ENCODE measurements at regions not wholly inside any gene's neighbourhood (a gene's known extent, or its start where the extent isn't known, plus 50 kb on each side); places are given as distances from the start of the nearest gene placed in this dataset.

GRCh38 chr12:109648521-109648920 lies 65.1 kb upstream of the FAM222A start:
- CTCF ChIA-PET, result no interaction called here
- DNase-seq (ENCODE audit: extremely low spot score), result no peak
- TF ChIP-seq CTCF (IDR thresholded peaks at IDR 0.05; ENCODE audit: control extremely low read depth, extremely low read depth, low read depth, missing control alignments), result no peak
- POLR2A ChIA-PET, result no interaction called here

DNA sequence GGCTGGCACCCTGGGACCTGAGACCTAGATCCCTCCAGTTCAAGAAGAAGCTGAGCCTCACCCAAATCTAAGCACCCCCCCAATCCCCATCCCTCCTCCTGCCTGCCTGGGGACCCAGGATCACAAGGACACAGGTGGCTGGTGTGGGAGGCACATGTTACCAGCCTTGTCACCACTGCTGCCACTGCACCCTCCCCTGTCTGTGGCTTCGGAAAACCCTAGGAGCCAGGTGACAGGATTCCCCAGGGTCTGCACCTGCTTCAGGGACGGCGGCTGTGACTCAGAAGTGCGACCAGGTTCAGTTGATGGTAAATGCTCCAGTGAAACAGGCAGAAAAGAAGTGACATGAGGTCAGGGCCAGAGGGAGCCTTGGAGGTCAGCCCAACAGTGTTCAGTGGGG lies 62.8 kb upstream of the FAM222A start:
- POLR2A ChIA-PET, result no interaction called here
- CTCF ChIA-PET, result no interaction called here
- DNase-seq (ENCODE audit: extremely low spot score), result no peak
- no peak for TF ChIP-seq CTCF (IDR thresholded peaks at IDR 0.05; ENCODE audit: control extremely low read depth, extremely low read depth, low read depth, missing control alignments)

GRCh38 chr12:109651596-109651995 lies 62.0 kb upstream of the FAM222A start:
- ChIA-PET CTCF (no interaction called here), POLR2A (no interaction called here)
- TF ChIP-seq CTCF (IDR thresholded peaks at IDR 0.05; ENCODE audit: control extremely low read depth, extremely low read depth, low read depth, missing control alignments), result no peak

DNA sequence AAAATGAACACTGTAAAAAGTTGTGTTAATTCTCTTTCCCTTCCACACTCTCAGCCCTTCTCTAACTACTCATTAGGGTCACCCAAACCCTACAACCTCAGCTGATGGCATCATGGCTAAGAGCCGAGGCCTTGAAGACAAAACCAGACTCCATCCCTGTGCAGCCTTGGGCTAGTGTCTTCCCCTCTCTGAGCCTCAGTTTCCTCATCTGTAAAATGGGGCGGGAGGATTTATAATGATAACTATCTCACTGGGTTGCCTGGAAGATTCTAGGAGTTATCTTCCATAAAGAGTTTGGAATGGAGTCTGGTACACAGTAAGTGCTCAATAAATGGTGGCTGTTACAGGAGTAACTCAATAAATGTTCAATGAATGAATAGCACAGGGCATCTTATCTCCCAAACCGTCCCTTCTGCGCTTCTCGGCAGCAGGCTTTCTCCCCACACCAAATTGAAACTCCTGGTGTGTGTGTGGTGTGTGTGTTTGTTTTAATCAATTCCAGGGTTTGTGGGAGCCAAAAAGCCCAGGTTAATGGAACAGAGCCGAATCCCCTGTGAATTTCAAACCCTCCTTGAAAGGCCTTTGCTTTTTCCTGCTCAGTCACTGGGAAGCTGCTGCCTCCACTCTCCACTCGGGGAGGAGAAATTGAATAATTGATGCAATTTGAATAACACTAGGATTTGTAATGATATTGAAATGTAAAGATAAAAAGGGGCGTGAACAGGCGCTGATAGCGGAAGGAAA lies 61.2 kb upstream of the FAM222A start:
- POLR2A ChIA-PET, result no interaction called here
- DNase-seq (ENCODE audit: extremely low spot score), result no peak
- TF ChIP-seq CTCF (IDR thresholded peaks at IDR 0.05; ENCODE audit: control extremely low read depth, extremely low read depth, low read depth, missing control alignments), result no peak
- CTCF ChIA-PET, result no interaction called here

More at GRCh38 chr12:109651596-109651995, 62.0 kb upstream of the FAM222A start:
- no peak for DNase-seq (ENCODE audit: extremely low spot score)

GRCh38 chr12:109652977-109653264 lies 60.7 kb upstream of the FAM222A start:
- ChIA-PET CTCF (no interaction called here), POLR2A (no interaction called here)
- DNase-seq (ENCODE audit: extremely low spot score), result no peak
- TF ChIP-seq CTCF (IDR thresholded peaks at IDR 0.05; ENCODE audit: control extremely low read depth, extremely low read depth, low read depth, missing control alignments), result no peak

- POLR2A ChIA-PET, result no interaction called here
- no peak for DNase-seq (ENCODE audit: extremely low spot score)
- TF ChIP-seq CTCF (IDR thresholded peaks at IDR 0.05; ENCODE audit: control extremely low read depth, extremely low read depth, low read depth, missing control alignments), result no peak
- CTCF ChIA-PET, result no interaction called here
Observed at GRCh38 chr12:109653890-109654289, 59.7 kb upstream of the FAM222A start.

DNA sequence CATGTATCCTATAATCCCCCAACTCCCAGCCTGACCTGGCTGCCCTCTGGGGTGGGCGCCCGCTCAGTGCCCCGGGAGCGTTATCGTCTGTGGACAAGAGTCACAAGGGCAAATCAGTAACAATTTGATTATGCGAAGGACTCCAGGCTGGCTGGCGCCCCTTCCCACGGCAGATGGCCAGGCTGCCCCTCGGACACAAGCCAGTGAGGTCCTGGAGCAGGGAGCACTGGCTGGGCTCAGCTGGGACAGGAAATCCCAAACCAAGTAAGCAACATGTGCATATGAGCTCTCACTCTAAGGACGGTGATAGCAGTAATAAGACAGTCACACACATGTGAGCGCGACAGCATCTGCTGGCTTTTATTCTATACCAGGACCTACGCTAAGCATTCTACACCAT lies 59.3 kb upstream of the FAM222A start:
- ChIA-PET POLR2A (no interaction called here), CTCF (interaction anchor here (1.4 kb wide), 1 partner anchor 57 kb away, joined by 3 read pairs; no protein-coding TSS in a partner anchor)
- TF ChIP-seq CTCF (IDR thresholded peaks at IDR 0.05; ENCODE audit: control extremely low read depth, extremely low read depth, low read depth, missing control alignments), result no peak
- no peak for DNase-seq (ENCODE audit: extremely low spot score)

Data from GM10248 (cell line).